ENCODE measurements at regions not wholly inside any gene's neighbourhood (a gene's known extent, or its start where the extent isn't known, plus 50 kb on each side); places are given as distances from the start of the nearest gene placed in this dataset.

DNA sequence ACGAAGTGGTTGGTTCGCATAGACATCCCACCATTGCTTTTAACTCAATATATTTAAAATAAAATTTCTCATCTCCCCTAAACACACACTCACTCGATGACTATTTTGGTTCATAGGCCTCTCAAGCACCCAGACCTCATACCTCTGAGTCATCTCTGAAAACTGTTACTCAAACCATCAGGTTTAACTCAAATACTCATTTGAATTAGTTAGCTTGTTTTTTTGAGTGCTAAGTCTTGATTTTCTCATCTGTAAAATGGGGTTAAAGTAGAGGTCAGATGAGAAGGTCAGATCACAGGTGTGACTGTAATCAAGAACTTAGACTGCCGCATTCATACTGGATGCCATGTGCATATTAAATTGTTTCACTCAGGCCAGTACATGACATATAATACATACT lies 243.9 kb upstream of the TENT5A start:
- H3K36me3 ChIP-seq (ENCODE audit: control insufficient read depth, insufficient read depth, low read length), result no peaks in the 10 kb centered on the region
- H3K27ac ChIP-seq (ENCODE audit: low read length), result no peak overlapping the region
- 100% methylated on average over 1 of the region's 4 CpGs for whole genome bisulfite sequencing (ENCODE audit: insufficient coverage, low lambda C conversion rate)
- no peaks in the 10 kb centered on the region for H3K9me3 ChIP-seq (ENCODE audit: control insufficient read depth, low read depth, low read length)
- no peak overlapping the region for H3K4me3 ChIP-seq (ENCODE audit: low read length)
- H3K27me3 ChIP-seq (ENCODE audit: control insufficient read depth, insufficient read depth, low read length), result no peaks in the 10 kb centered on the region
- no peaks in the 10 kb centered on the region for H3K4me1 ChIP-seq (ENCODE audit: control insufficient read depth, insufficient read depth, low read length)
- DNase-seq, result no peak

GRCh38 chr6:81995548-81996289 lies 243.2 kb upstream of the TENT5A start:
- H3K27ac ChIP-seq (ENCODE audit: low read length), result no peak overlapping the region
- H3K4me1 ChIP-seq (ENCODE audit: control insufficient read depth, insufficient read depth, low read length), result no peaks in the 10 kb centered on the region
- no peak for DNase-seq
- H3K27me3 ChIP-seq (ENCODE audit: control insufficient read depth, insufficient read depth, low read length), result no peaks in the 10 kb centered on the region
- H3K4me3 ChIP-seq (ENCODE audit: low read length), result no peak overlapping the region
- no CpG with 5 or more reads among the region's 1 CpG for WGBS (ENCODE audit: insufficient coverage, low lambda C conversion rate)
- no peaks in the 10 kb centered on the region for H3K9me3 ChIP-seq (ENCODE audit: control insufficient read depth, low read depth, low read length)
- no peaks in the 10 kb centered on the region for H3K36me3 ChIP-seq (ENCODE audit: control insufficient read depth, insufficient read depth, low read length)

DNA sequence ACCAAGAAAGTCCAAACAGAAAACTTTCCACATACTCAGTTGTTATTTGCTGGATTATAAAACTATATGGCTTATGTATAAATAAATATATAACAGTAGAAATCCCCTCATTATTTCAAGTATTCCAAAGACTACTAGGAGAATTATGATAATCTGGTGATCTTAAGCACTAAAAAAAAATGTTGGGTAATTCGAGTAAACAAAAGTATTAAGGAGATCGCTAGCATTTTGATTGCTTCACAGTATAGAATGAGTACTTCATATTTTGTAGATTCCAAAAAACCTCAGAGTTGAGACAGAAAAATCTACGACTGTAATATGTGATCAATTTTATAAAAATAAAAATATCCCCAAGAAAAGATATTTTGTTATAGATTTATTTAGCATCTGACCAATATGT lies 236.4 kb upstream of the TENT5A start:
- Histone ChIP-seq H3K27ac (ENCODE audit: low read length) (no peak overlapping the region), H3K4me3 (ENCODE audit: low read length) (no peak overlapping the region), H3K9me3 (ENCODE audit: control insufficient read depth, low read depth, low read length) (no peaks in the 10 kb centered on the region), H3K27me3 (ENCODE audit: control insufficient read depth, insufficient read depth, low read length) (no peaks in the 10 kb centered on the region), H3K36me3 (ENCODE audit: control insufficient read depth, insufficient read depth, low read length) (no peaks in the 10 kb centered on the region), H3K4me1 (ENCODE audit: control insufficient read depth, insufficient read depth, low read length) (no peaks in the 10 kb centered on the region)
- WGBS (ENCODE audit: insufficient coverage, low lambda C conversion rate), result 90% methylated on average over 3 of the region's 3 CpGs
- no peak for DNase-seq

DNA sequence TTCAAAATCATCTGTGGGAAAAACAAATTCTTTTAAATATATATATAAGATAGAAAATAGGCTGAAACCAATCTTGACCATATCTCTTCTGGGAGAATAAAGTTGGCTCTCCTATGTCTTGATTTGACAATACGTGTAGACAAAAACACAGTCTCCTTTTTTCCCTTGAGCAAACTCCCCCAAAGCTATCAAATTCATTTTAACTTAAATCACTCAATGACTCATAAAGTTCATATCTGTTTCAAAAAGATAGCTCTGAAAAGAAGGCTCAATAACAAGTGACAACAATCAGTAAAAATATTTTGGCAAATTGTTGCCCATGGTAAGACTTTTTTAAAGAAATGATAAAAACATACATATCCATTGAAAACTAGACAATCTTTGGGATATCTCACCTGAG lies 236.0 kb upstream of the TENT5A start:
- H3K27me3 ChIP-seq (ENCODE audit: control insufficient read depth, insufficient read depth, low read length), result no peaks in the 10 kb centered on the region
- no peak overlapping the region for H3K4me3 ChIP-seq (ENCODE audit: low read length)
- no peak for DNase-seq
- WGBS (ENCODE audit: insufficient coverage, low lambda C conversion rate), result 100% methylated on average over 1 of the region's 1 CpG
- H3K9me3 ChIP-seq (ENCODE audit: control insufficient read depth, low read depth, low read length), result no peaks in the 10 kb centered on the region
- no peaks in the 10 kb centered on the region for H3K4me1 ChIP-seq (ENCODE audit: control insufficient read depth, insufficient read depth, low read length)
- H3K36me3 ChIP-seq (ENCODE audit: control insufficient read depth, insufficient read depth, low read length), result no peaks in the 10 kb centered on the region
- H3K27ac ChIP-seq (ENCODE audit: low read length), result no peak overlapping the region

DNA sequence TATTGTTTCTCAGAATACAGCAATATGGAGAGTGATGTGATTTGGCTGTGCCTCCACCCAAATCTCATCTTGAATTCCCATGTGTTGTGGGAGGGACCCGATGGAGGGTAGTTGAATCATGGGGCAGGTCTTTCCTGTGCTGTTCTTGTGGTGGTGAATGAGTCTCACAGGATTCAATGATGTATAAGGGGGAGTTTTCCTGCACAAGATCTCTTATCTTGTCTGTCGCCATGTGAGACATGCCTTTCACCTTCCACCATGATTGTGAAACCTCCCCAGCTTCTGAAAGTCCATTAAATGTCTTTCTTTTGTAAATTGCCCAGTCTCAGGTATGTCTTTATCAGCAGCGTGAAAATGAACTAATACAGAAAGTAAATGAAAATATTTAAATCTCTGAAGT lies 234.8 kb upstream of the TENT5A start:
- 100% methylated on average over 1 of the region's 3 CpGs for WGBS (ENCODE audit: insufficient coverage, low lambda C conversion rate)
- Histone ChIP-seq H3K27ac (ENCODE audit: low read length) (no peak overlapping the region), H3K4me1 (ENCODE audit: control insufficient read depth, insufficient read depth, low read length) (no peaks in the 10 kb centered on the region), H3K9me3 (ENCODE audit: control insufficient read depth, low read depth, low read length) (no peaks in the 10 kb centered on the region), H3K36me3 (ENCODE audit: control insufficient read depth, insufficient read depth, low read length) (no peaks in the 10 kb centered on the region), H3K27me3 (ENCODE audit: control insufficient read depth, insufficient read depth, low read length) (no peaks in the 10 kb centered on the region), H3K4me3 (ENCODE audit: low read length) (no peak overlapping the region)
- no peak for DNase-seq

- Histone ChIP-seq H3K4me3 (ENCODE audit: low read length) (no peak overlapping the region), H3K27me3 (ENCODE audit: control insufficient read depth, insufficient read depth, low read length) (no peaks in the 10 kb centered on the region), H3K36me3 (ENCODE audit: control insufficient read depth, insufficient read depth, low read length) (no peaks in the 10 kb centered on the region), H3K27ac (ENCODE audit: low read length) (no peak overlapping the region), H3K9me3 (ENCODE audit: control insufficient read depth, low read depth, low read length) (no peaks in the 10 kb centered on the region), H3K4me1 (ENCODE audit: control insufficient read depth, insufficient read depth, low read length) (no peaks in the 10 kb centered on the region)
- DNase-seq, result no peak
- whole genome bisulfite sequencing (ENCODE audit: insufficient coverage, low lambda C conversion rate), result 100% methylated on average over 1 of the region's 1 CpG
Observed at GRCh38 chr6:81985191-81985590, 232.7 kb upstream of the TENT5A start.

GRCh38 chr6:81984599-81984998 lies 232.1 kb upstream of the TENT5A start:
- H3K9me3 ChIP-seq (ENCODE audit: control insufficient read depth, low read depth, low read length), result peaks cover 5% of the 10 kb centered on the region
- H3K27me3 ChIP-seq (ENCODE audit: control insufficient read depth, insufficient read depth, low read length), result no peaks in the 10 kb centered on the region
- H3K27ac ChIP-seq (ENCODE audit: low read length), result no peak overlapping the region
- no peak overlapping the region for H3K4me3 ChIP-seq (ENCODE audit: low read length)
- WGBS (ENCODE audit: insufficient coverage, low lambda C conversion rate), result 100% methylated on average over 1 of the region's 1 CpG
- no peak for DNase-seq
- H3K4me1 ChIP-seq (ENCODE audit: control insufficient read depth, insufficient read depth, low read length), result no peaks in the 10 kb centered on the region
- no peaks in the 10 kb centered on the region for H3K36me3 ChIP-seq (ENCODE audit: control insufficient read depth, insufficient read depth, low read length)

DNA sequence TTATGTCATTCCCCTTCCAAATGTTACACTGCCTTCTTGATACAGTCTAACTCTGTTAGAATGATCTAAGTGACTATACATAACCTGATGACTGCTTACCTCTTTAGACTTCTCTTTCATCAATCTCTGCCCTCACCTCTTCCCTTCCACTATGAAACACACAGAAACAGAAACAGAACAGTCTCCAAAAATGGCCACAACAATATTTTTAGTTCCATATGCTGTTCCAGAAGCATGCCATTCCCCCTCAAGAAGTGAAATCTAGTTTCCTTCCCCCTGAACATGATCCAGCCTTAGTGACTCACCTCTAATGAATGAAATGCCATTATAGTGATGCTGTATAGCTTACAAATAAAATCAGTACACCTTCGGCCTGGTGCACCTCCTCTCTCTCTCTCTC lies 229.3 kb upstream of the TENT5A start:
- no peaks in the 10 kb centered on the region for H3K27me3 ChIP-seq (ENCODE audit: control insufficient read depth, insufficient read depth, low read length)
- no peak overlapping the region for H3K4me3 ChIP-seq (ENCODE audit: low read length)
- no peaks in the 10 kb centered on the region for H3K4me1 ChIP-seq (ENCODE audit: control insufficient read depth, insufficient read depth, low read length)
- peaks cover 9% of the 10 kb centered on the region for H3K9me3 ChIP-seq (ENCODE audit: control insufficient read depth, low read depth, low read length)
- no peaks in the 10 kb centered on the region for H3K36me3 ChIP-seq (ENCODE audit: control insufficient read depth, insufficient read depth, low read length)
- no peak for DNase-seq
- H3K27ac ChIP-seq (ENCODE audit: low read length), result no peak overlapping the region
- WGBS (ENCODE audit: insufficient coverage, low lambda C conversion rate), result no CpG with 5 or more reads among the region's 1 CpG

DNA sequence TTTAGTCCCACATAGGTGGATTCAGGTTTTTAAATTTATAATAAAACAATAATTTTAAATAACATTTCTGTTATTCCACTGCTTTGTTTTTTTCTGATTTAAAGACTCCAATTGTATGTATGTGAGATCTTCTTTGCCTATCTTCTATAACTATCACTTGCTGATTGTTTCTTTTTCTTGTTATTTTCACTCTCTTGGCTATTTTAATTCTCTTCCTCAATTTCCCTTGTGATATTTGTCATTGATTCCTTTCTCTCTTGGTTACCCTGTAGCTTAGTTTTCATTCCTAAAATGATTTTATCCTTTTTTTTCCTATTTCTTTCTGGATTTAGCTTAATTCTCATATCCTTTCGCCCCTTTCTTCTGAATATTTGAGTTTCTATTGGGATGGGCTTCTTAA lies 227.3 kb upstream of the TENT5A start:
- H3K9me3 ChIP-seq (ENCODE audit: control insufficient read depth, low read depth, low read length), result peaks cover 9% of the 10 kb centered on the region
- no peak overlapping the region for H3K27ac ChIP-seq (ENCODE audit: low read length)
- H3K4me1 ChIP-seq (ENCODE audit: control insufficient read depth, insufficient read depth, low read length), result no peaks in the 10 kb centered on the region
- H3K27me3 ChIP-seq (ENCODE audit: control insufficient read depth, insufficient read depth, low read length), result no peaks in the 10 kb centered on the region
- WGBS (ENCODE audit: insufficient coverage, low lambda C conversion rate), result 80% methylated on average over 1 of the region's 1 CpG
- no peaks in the 10 kb centered on the region for H3K36me3 ChIP-seq (ENCODE audit: control insufficient read depth, insufficient read depth, low read length)
- no peak overlapping the region for H3K4me3 ChIP-seq (ENCODE audit: low read length)
- DNase-seq, result no peak

GRCh38 chr6:81979329-81979728 lies 226.8 kb upstream of the TENT5A start:
- no peak for DNase-seq
- H3K27me3 ChIP-seq (ENCODE audit: control insufficient read depth, insufficient read depth, low read length), result no peaks in the 10 kb centered on the region
- no peak overlapping the region for H3K4me3 ChIP-seq (ENCODE audit: low read length)
- H3K4me1 ChIP-seq (ENCODE audit: control insufficient read depth, insufficient read depth, low read length), result no peaks in the 10 kb centered on the region
- H3K27ac ChIP-seq (ENCODE audit: low read length), result no peak overlapping the region
- no peaks in the 10 kb centered on the region for H3K36me3 ChIP-seq (ENCODE audit: control insufficient read depth, insufficient read depth, low read length)
- peaks cover 9% of the 10 kb centered on the region for H3K9me3 ChIP-seq (ENCODE audit: control insufficient read depth, low read depth, low read length)

GRCh38 chr6:81978230-81978629 lies 225.7 kb upstream of the TENT5A start:
- H3K4me1 ChIP-seq (ENCODE audit: control insufficient read depth, insufficient read depth, low read length), result no peaks in the 10 kb centered on the region
- no peaks in the 10 kb centered on the region for H3K27me3 ChIP-seq (ENCODE audit: control insufficient read depth, insufficient read depth, low read length)
- H3K4me3 ChIP-seq (ENCODE audit: low read length), result no peak overlapping the region
- no peaks in the 10 kb centered on the region for H3K36me3 ChIP-seq (ENCODE audit: control insufficient read depth, insufficient read depth, low read length)
- DNase-seq, result no peak
- no CpG with 5 or more reads among the region's 3 CpGs for WGBS (ENCODE audit: insufficient coverage, low lambda C conversion rate)
- H3K9me3 ChIP-seq (ENCODE audit: control insufficient read depth, low read depth, low read length), result peaks cover 9% of the 10 kb centered on the region
- H3K27ac ChIP-seq (ENCODE audit: low read length), result no peak overlapping the region
